ENCODE measurements at regions not wholly inside any gene's neighbourhood (a gene's known extent, or its start where the extent isn't known, plus 50 kb on each side); places are given as distances from the start of the nearest gene placed in this dataset.

DNA sequence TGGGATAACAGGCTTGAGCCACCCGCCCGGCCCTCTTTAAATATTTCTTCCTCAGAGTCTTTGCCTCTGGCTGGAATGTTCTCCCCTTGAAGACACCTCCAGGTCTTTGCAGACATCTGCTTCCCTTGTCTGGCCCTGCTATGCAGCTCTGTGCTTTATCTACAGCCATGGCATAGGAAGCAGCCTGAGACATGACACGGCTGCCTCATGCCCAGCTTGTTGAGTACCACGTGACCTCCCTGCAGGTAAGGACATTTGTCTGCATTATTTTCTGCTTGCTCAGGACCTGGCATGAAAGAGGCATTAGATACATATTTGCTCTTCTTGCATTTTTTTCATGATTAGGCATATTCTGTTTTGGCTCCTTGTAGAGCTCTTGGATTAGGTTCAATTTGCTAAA, 113.8 kb upstream of the KLF6 start:
- TF ChIP-seq EZH2phosphoT487 (IDR thresholded peaks at IDR 0.05; ENCODE audit: low read depth, severe bottlenecking, unreplicated experiment) (no peak), EZH2 (IDR thresholded peaks at IDR 0.05; ENCODE audit: borderline replicate concordance) (no peak)
- TF ChIP-seq, protein P1, sequence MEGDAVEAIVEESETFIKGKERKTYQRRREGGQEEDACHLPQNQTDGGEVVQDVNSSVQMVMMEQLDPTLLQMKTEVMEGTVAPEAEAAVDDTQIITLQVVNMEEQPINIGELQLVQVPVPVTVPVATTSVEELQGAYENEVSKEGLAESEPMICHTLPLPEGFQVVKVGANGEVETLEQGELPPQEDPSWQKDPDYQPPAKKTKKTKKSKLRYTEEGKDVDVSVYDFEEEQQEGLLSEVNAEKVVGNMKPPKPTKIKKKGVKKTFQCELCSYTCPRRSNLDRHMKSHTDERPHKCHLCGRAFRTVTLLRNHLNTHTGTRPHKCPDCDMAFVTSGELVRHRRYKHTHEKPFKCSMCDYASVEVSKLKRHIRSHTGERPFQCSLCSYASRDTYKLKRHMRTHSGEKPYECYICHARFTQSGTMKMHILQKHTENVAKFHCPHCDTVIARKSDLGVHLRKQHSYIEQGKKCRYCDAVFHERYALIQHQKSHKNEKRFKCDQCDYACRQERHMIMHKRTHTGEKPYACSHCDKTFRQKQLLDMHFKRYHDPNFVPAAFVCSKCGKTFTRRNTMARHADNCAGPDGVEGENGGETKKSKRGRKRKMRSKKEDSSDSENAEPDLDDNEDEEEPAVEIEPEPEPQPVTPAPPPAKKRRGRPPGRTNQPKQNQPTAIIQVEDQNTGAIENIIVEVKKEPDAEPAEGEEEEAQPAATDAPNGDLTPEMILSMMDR (IDR thresholded peaks at IDR 0.05; ENCODE audit: poor library complexity) = no peak
